Lower leg skin (tissue), 4 donors: ENCODE measurements at regions not wholly inside any gene's neighbourhood (a gene's known extent, or its start where the extent isn't known, plus 50 kb on each side); places are given as distances from the start of the nearest gene placed in this dataset.

ENCODE experiments used
- DNase-seq, 2 donors: peaks; one replicate each; pipeline ENCODE4 v3.0.0-alpha.2; 2019; ENCODE audit warnings: low spot score in 2 of 2
- H3K4me3 ChIP-seq: fragments of 200-600 bp; sonication (generic); 2 replicates; pipeline ENCODE4 v1.5.1; 2017; ENCODE audit warnings: mild to moderate bottlenecking, low read depth; ENCODE audit not compliant: poor library complexity, severe bottlenecking
- CTCF ChIP-seq, 3 donors: fragments of 450-650 bp; IDR thresholded peaks; one replicate each; pipeline ENCODE4 v1.5.1; 2016; ENCODE audit warnings: antibody characterized with exemption in 3 of 3, mild to moderate bottlenecking in 3 of 3, moderate library complexity in 2 of 3
- POLR2A ChIP-seq, 2 donors: fragments of 450-650 bp; IDR thresholded peaks; one replicate each; pipeline ENCODE4 v1.6.1; 2016 to 2017; ENCODE audit warnings: antibody characterized with exemption in 2 of 2, mild to moderate bottlenecking in 1 of 2, moderate library complexity in 1 of 2
- WGBS, 2 donors: methylation state at CpG; one replicate each; pipeline ENCODE4 v1.1.5; 2018; 5-methylcytosine and 5-hydroxymethylcytosine counted together
- intact Hi-C: fragments of 100-400 bp; cut with DNase I; formaldehyde crosslinking; loops from one replicate; pipeline ENCODE4 v1.15.0; 2023; ENCODE audit warnings: low total_unique reads

DNA sequence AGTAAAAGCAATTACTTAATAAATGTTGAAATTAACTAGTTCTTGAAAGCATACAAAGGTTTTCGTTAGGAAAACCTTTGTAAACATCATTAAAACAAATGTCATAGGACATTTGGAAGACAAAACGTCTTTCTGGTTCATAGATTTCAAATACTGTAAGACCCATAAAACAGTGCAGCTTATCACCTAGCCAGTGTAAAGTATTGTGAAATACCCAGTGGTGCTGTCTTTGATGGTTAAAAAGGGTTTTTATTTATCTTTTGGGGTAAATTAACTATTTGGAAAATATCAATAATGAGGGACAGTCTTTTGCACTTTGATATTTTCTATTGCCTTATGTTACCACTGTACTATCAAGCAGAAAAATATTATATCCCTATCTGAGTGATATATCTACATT lies 120.0 kb upstream of the FAM98A start:
- TF ChIP-seq POLR2A (IDR thresholded peaks at IDR 0.05) (no peak), CTCF (IDR thresholded peaks at IDR 0.05) (no peak)
- intact Hi-C loops, result no loop called here
- H3K4me3 ChIP-seq, result no peak overlapping the region
- DNase-seq, result no peak
- 34 to 62% methylated on average over 2 of the region's 2 CpGs for WGBS, 2 donors

- DNase-seq, result no peak
- intact Hi-C loops, result no loop called here
- TF ChIP-seq CTCF (IDR thresholded peaks at IDR 0.05), result no peak
- no peak for TF ChIP-seq POLR2A (IDR thresholded peaks at IDR 0.05)
- no peak overlapping the region for H3K4me3 ChIP-seq
- WGBS, 2 donors, result 43 to 68% methylated on average over 3 of the region's 3 CpGs
Observed at GRCh38 chr2:33712674-33713073, 113.6 kb upstream of the FAM98A start.

DNA sequence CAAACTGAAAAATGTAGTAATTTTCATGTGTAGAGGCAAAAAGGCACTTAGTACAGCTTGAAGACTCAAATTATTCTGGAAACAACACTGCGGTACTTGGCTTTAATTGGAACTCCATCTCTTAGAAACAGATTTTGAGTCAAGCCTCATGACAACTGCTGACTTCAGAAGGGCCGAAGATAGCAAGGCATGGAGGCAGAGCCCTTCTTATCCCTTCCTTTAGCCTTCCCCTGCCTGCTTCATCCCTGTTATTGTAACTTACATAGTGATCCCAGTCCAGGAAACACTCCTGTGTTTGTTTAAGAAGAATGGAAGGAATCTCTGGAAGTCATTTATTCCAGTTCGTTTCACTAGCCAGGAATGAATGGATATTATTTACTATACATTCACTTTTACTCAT lies 110.9 kb upstream of the FAM98A start:
- intact Hi-C loops, result no loop called here
- 66 to 73% methylated on average over 3 of the region's 3 CpGs for WGBS, 2 donors
- H3K4me3 ChIP-seq, result no peak overlapping the region
- no peak for DNase-seq
- no peak for TF ChIP-seq POLR2A (IDR thresholded peaks at IDR 0.05)
- TF ChIP-seq CTCF (IDR thresholded peaks at IDR 0.05), result no peak

DNA sequence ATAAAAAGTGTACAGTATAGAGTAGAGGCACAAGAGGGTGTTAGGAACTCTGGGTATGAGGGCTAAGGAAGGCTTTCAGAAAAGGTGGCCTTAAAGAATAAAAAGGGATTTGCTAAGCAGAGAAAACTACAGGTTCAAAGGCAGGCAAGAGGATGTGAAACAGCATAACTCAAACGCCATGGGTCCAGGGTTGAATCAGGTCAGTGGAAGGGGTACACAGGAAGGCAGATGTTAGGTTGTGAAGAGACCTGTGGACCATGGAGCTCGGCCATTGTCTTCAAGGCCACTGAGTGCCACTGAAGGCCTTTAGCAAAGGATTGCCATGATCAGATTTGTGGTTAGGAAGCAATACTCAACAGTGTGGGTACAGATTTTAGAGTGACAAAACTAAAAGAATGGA lies 108.2 kb upstream of the FAM98A start:
- intact Hi-C loops, result no loop called here
- no peak for TF ChIP-seq POLR2A (IDR thresholded peaks at IDR 0.05)
- no peak for TF ChIP-seq CTCF (IDR thresholded peaks at IDR 0.05)
- H3K4me3 ChIP-seq, result no peak overlapping the region
- 74 to 83% methylated on average over 2 of the region's 2 CpGs for WGBS, 2 donors
- no peak for DNase-seq

- H3K4me3 ChIP-seq, result no peak overlapping the region
- WGBS, 2 donors, result 51 to 64% methylated on average over 8 of the region's 8 CpGs
- intact Hi-C loops, result no loop called here
- no peak for TF ChIP-seq CTCF (IDR thresholded peaks at IDR 0.05)
- no peak for TF ChIP-seq POLR2A (IDR thresholded peaks at IDR 0.05)
- DNase-seq, result no peak
Observed at GRCh38 chr2:33706410-33706809, 107.3 kb upstream of the FAM98A start.

GRCh38 chr2:33704406-33704855 lies 105.3 kb upstream of the FAM98A start:
- DNase-seq, result no peak
- no peak overlapping the region for H3K4me3 ChIP-seq
- no peak for TF ChIP-seq CTCF (IDR thresholded peaks at IDR 0.05)
- intact Hi-C loops, result no loop called here
- WGBS, 2 donors, result 10 to 56% methylated on average over 1 of the region's 1 CpG
